Lower lobe of right lung (tissue), 2 donors: ENCODE measurements at regions not wholly inside any gene's neighbourhood (a gene's known extent, or its start where the extent isn't known, plus 50 kb on each side); places are given as distances from the start of the nearest gene placed in this dataset.
A peak's percentile ranks its signal among the peaks of the same experiment; 100 is the strongest.

ENCODE experiments used
- ATAC-seq, 2 donors: fragments of 200-7000 bp; cut with Tn5 transposase; one replicate each; pipeline ENCODE4 v1.9.1; 2020 to 2022; ENCODE audit warnings: mild to moderate bottlenecking in 2 of 2, moderate library complexity in 2 of 2
- DNase-seq: peaks from one replicate; pipeline ENCODE4 v3.0.0-alpha.2; 2020
- H3K27ac ChIP-seq: fragments of 200-600 bp; one replicate; pipeline ENCODE4 v1.8.0; 2022
- H3K27me3 ChIP-seq: fragments of 200-600 bp; one replicate; pipeline ENCODE4 v1.8.0; 2022; ENCODE audit warnings: low read depth
- H3K36me3 ChIP-seq: fragments of 200-600 bp; one replicate; pipeline ENCODE4 v1.8.0; 2022; ENCODE audit warnings: mild to moderate bottlenecking
- H3K4me1 ChIP-seq: fragments of 200-600 bp; one replicate; pipeline ENCODE4 v1.8.0; 2022
- H3K4me3 ChIP-seq: fragments of 200-600 bp; one replicate; pipeline ENCODE4 v1.8.0; 2022; ENCODE audit warnings: mild to moderate bottlenecking
- H3K9me3 ChIP-seq: fragments of 200-600 bp; one replicate; pipeline ENCODE4 v1.8.0; 2022
- CTCF ChIP-seq: fragments of 200-600 bp; IDR thresholded peaks from one replicate; pipeline ENCODE4 v1.8.0; 2022; ENCODE audit warnings: antibody characterized with exemption, mild to moderate bottlenecking
- intact Hi-C: fragments of 100-400 bp; cut with DNase I; formaldehyde crosslinking; loops from one replicate; pipeline ENCODE4 v1.11.0; 2022
- donor health status: DM: no; HTN: yes; CAD: no; lungs with severe emphysema.

GRCh38 chr6:14038467-14039437 lies 78.8 kb upstream of the CD83 start:
- no peaks in the 10 kb centered on the region for H3K27me3 ChIP-seq
- no peak overlapping the region for H3K27ac ChIP-seq
- no peak for TF ChIP-seq CTCF
- ATAC-seq, result peak in 1 of 2 donors; percentile 20
- H3K4me1 ChIP-seq, result no peaks in the 10 kb centered on the region
- DNase-seq, result no peak
- no peak overlapping the region for H3K4me3 ChIP-seq
- H3K36me3 ChIP-seq, result no peaks in the 10 kb centered on the region
- H3K9me3 ChIP-seq, result no peaks in the 10 kb centered on the region
- intact Hi-C loops, result no loop called here

DNA sequence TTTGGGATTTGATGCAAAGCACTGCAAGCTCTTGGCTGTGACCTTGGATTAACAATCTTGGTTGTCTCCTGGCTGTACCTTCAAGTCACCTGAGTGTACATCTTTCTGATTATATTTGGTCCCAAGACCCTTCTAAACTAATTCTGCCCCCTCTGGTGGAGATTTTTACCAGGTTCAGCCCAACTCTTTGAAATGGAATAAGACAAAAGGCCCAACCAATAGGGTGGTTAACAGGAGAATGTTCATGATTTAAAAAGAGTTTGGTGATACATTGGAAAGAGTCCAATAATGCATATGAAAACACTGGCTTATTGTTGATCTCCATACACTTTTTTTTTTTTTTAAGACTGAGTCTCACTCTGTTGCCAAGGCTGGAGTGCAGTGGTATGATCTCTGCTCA lies 77.5 kb upstream of the CD83 start:
- Histone ChIP-seq H3K4me1 (no peaks in the 10 kb centered on the region), H3K36me3 (no peaks in the 10 kb centered on the region), H3K4me3 (no peak overlapping the region), H3K27ac (no peak overlapping the region), H3K27me3 (peaks cover under 1% of the 10 kb centered on the region), H3K9me3 (no peaks in the 10 kb centered on the region)
- intact Hi-C loops, result no loop called here
- no peak for DNase-seq
- ATAC-seq, result no peak
- no peak for TF ChIP-seq CTCF

- Histone ChIP-seq H3K4me1 (no peaks in the 10 kb centered on the region), H3K36me3 (no peaks in the 10 kb centered on the region), H3K4me3 (no peak overlapping the region), H3K27ac (no peak overlapping the region), H3K9me3 (no peaks in the 10 kb centered on the region), H3K27me3 (peaks cover 8% of the 10 kb centered on the region)
- intact Hi-C loops, result no loop called here
- DNase-seq (no peak), ATAC-seq (peak; percentile 81 to 82)
- peak; percentile 64 for TF ChIP-seq CTCF
Observed at GRCh38 chr6:14046476-14047068, 71.0 kb upstream of the CD83 start.

DNA sequence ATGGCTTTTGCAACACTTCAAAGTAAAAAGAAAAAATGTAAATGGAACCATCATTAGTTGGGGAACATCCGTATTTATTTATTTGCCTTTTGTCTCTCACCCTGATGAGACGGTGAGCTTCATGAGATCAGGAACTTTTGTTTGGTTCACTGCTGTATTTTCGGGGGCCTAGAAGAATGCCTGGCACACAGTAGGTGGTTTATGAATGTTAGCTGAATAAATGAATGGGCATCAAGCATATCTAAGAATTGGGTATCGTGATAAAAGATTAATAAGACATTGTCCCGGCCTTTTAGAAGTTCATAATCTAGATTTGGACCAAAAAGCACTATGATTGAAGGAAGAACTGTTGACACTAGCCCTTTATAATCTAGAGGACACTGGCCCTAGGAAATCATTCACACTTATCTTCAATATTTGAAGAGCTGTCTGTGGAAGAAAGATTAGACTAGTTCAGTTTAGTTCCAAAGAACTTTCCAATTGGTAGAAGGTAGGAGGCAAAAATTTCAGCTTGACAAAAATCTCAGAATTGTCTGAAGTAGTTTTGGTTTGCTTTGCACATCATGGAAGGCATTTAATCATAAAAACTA lies 70.3 kb upstream of the CD83 start:
- DNase-seq (no peak), ATAC-seq (no peak)
- no peaks in the 10 kb centered on the region for H3K9me3 ChIP-seq
- TF ChIP-seq CTCF, result no peak
- H3K36me3 ChIP-seq, result no peaks in the 10 kb centered on the region
- intact Hi-C loops, result no loop called here
- H3K4me1 ChIP-seq, result no peaks in the 10 kb centered on the region
- no peak overlapping the region for H3K27ac ChIP-seq
- H3K27me3 ChIP-seq, result peaks cover 8% of the 10 kb centered on the region
- no peak overlapping the region for H3K4me3 ChIP-seq

- intact Hi-C loops, result no loop called here
- no peaks in the 10 kb centered on the region for H3K9me3 ChIP-seq
- H3K36me3 ChIP-seq, result no peaks in the 10 kb centered on the region
- no peak for TF ChIP-seq CTCF
- no peak for DNase-seq
- no peak overlapping the region for H3K4me3 ChIP-seq
- no peak for ATAC-seq
- peaks cover 8% of the 10 kb centered on the region for H3K27me3 ChIP-seq
- H3K27ac ChIP-seq, result no peak overlapping the region
- H3K4me1 ChIP-seq, result no peaks in the 10 kb centered on the region
Observed at GRCh38 chr6:14048837-14049236, 68.7 kb upstream of the CD83 start.
